ENCODE measurements at regions not wholly inside any gene's neighbourhood (a gene's known extent, or its start where the extent isn't known, plus 50 kb on each side); places are given as distances from the start of the nearest gene placed in this dataset.

- TF ChIP-seq SUZ12 (IDR thresholded peaks at IDR 0.05; ENCODE audit: low read depth, low read length) (no peak), ZHX2 (IDR thresholded peaks at IDR 0.05; ENCODE audit: low read depth) (no peak), ZHX2 (CRISPR knock-in tag; IDR thresholded peaks at IDR 0.05; ENCODE audit: borderline replicate concordance) (no peak), GLI4 (CRISPR knock-in tag; IDR thresholded peaks at IDR 0.05; ENCODE audit: borderline replicate concordance) (no peak)
Observed at GRCh38 chr13:37490176-37490779, 108.3 kb downstream of the POSTN start (continued).

- BruUV-seq (replicated peaks): no TSS peak
- DNase-seq (ENCODE audit: low spot score) (no peak), FAIRE-seq (no peak), ATAC-seq (no peak)
- H3K4me3 ChIP-seq (replicated peaks in 1 of 3; ENCODE audit: insufficient read depth in 1 of 3, low read depth in 2 of 3, low read length in 3 of 3): no peak overlapping the region
- in situ Hi-C loops (cut with HindIII; ENCODE audit: extremely low pct_ligation_motif_present, low pct_unique_long_range_greater_than_20kb): no loop called here
- TF ChIP-seq EED (CRISPR knock-in tag; IDR thresholded peaks at IDR 0.05): no peak
- TF ChIP-seq, protein P1, sequence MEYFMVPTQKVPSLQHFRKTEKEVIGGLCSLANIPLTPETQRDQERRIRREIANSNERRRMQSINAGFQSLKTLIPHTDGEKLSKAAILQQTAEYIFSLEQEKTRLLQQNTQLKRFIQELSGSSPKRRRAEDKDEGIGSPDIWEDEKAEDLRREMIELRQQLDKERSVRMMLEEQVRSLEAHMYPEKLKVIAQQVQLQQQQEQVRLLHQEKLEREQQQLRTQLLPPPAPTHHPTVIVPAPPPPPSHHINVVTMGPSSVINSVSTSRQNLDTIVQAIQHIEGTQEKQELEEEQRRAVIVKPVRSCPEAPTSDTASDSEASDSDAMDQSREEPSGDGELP (IDR thresholded peaks at IDR 0.05; ENCODE audit: borderline replicate concordance, low read depth): no peak
- TF ChIP-seq ZNF607 (CRISPR knock-in tag; IDR thresholded peaks at IDR 0.05; ENCODE audit: borderline replicate concordance): no peak
- no peak for TF ChIP-seq ZNF83 (CRISPR knock-in tag; IDR thresholded peaks at IDR 0.05; ENCODE audit: borderline replicate concordance)
- no peak for TF ChIP-seq MBD4 (IDR thresholded peaks at IDR 0.05; ENCODE audit: borderline replicate concordance, low read length)
- no peak for TF ChIP-seq ZNF275 (CRISPR knock-in tag; IDR thresholded peaks at IDR 0.05; ENCODE audit: borderline replicate concordance)
- no peak for TF ChIP-seq SMAD3 (CRISPR knock-in tag; IDR thresholded peaks at IDR 0.05)
- no peak for TF ChIP-seq RCOR2 (CRISPR knock-in tag; IDR thresholded peaks at IDR 0.05)
- TF ChIP-seq FOSL1 (CRISPR knock-in tag; IDR thresholded peaks at IDR 0.05; ENCODE audit: borderline replicate concordance): no peak
- no peak for TF ChIP-seq ZNF205 (CRISPR knock-in tag; IDR thresholded peaks at IDR 0.05)
- TF ChIP-seq SAP130 (CRISPR knock-in tag; IDR thresholded peaks at IDR 0.05; ENCODE audit: low read depth): no peak
- H3K4me2 ChIP-seq (ENCODE audit: low read depth, low read length): no peak overlapping the region
- CTCF ChIA-PET (ENCODE audit: low intra/inter-chr PET ratio, low total read pairs): no interaction called here
- POLR2A ChIA-PET: no interaction called here
- no peaks in the 10 kb centered on the region for H3K79me2 ChIP-seq (ENCODE audit: insufficient read depth, low read length)
- no peak overlapping the region for H3K9ac ChIP-seq (ENCODE audit: insufficient read depth, low read depth, low read length)
- intact Hi-C loops (cut with micrococcal nuclease; ENCODE audit: unreplicated experiment): no loop called here
- H3K27ac ChIP-seq (ENCODE audit: extremely low read length, insufficient read depth, low read length): no peak overlapping the region
- H3K36me3 ChIP-seq (replicated peaks in 1 of 2; ENCODE audit: control insufficient read depth in 1 of 2, insufficient read depth in 2 of 2, low read length in 2 of 2): no peaks in the 10 kb centered on the region
- H3K4me1 ChIP-seq (ENCODE audit: insufficient read depth, low read length): no peaks in the 10 kb centered on the region
- no peaks in the 10 kb centered on the region for H3K27me3 ChIP-seq (ENCODE audit: control insufficient read depth in 1 of 2, insufficient read depth in 2 of 2, low read length in 2 of 2)
- H4K20me1 ChIP-seq (ENCODE audit: insufficient read depth, low read length): no peaks in the 10 kb centered on the region
- H2AFZ ChIP-seq (ENCODE audit: low read length): no peak overlapping the region
- no peaks in the 10 kb centered on the region for H3K9me3 ChIP-seq (ENCODE audit: low read length)
Observed at GRCh38 chr13:37488726-37489125, 109.8 kb downstream of the POSTN start.

Data from HepG2 (cell line).